ENCODE measurements at regions not wholly inside any gene's neighbourhood (a gene's known extent, or its start where the extent isn't known, plus 50 kb on each side); places are given as distances from the start of the nearest gene placed in this dataset.

- no peaks in the 10 kb centered on the region for H3K27me3 ChIP-seq (ENCODE audit: control insufficient read depth in 2 of 2, insufficient read depth in 2 of 2, low read length in 2 of 2)
- H3K79me2 ChIP-seq (ENCODE audit: control insufficient read depth, insufficient read depth, low read length): no peaks in the 10 kb centered on the region
- ChIA-PET POLR2A (interaction anchor here (0.5 to 0.6 kb wide), 2 partner anchors 15 to 206 kb away, joined by 3 to 4 read pairs; no protein-coding TSS in a partner anchor), CTCF (ENCODE audit: low intra/inter-chr PET ratio) (no interaction called here)
- in situ Hi-C loops (cut with MboI): no loop called here
- intact Hi-C loops (cut with micrococcal nuclease): no loop called here
- H3K9me3 ChIP-seq (replicated peaks; ENCODE audit: control insufficient read depth, insufficient read depth, low read depth, low read length): no peaks in the 10 kb centered on the region
- H3K4me1 ChIP-seq (replicated peaks in 1 of 2; ENCODE audit: control insufficient read depth in 2 of 2, insufficient read depth in 2 of 2, low read length in 2 of 2): no peaks in the 10 kb centered on the region
- H3K27ac ChIP-seq (ENCODE audit: extremely low read depth, low read depth, low read length): no peak overlapping the region
- H3K36me3 ChIP-seq (ENCODE audit: control insufficient read depth, insufficient read depth, low read length): no peaks in the 10 kb centered on the region
- no peak overlapping the region for H3K4me2 ChIP-seq (ENCODE audit: insufficient read depth, low read length)
- H2AFZ ChIP-seq (ENCODE audit: low read depth, low read length): no peak overlapping the region
- no peaks in the 10 kb centered on the region; the same call in 1 of the 2 replicates for H4K20me1 ChIP-seq (replicated peaks; ENCODE audit: control insufficient read depth, insufficient read depth, low read length)
- no peak overlapping the region for H3K9ac ChIP-seq (ENCODE audit: insufficient read depth in 1 of 2, low read depth in 2 of 2, low read length in 2 of 2)
- no peak for FAIRE-seq
- no peak for ATAC-seq
- 9% methylated on average over 10 of the region's 10 CpGs for WGBS (ENCODE audit: insufficient coverage, low coverage, missing lambda C conversion rate)
- no TSS peak for BruUV-seq (replicated peaks)
- no peaks in the 10 kb centered on the region for H3K9me1 ChIP-seq (ENCODE audit: control insufficient read depth, insufficient read depth, low read length)
- DNase-seq (ENCODE audit: extremely low read depth in 1 of 4, low spot score in 3 of 4): no peak
- H3K4me3 ChIP-seq: no peak overlapping the region
- TF ChIP-seq ZSCAN32 (CRISPR knock-in tag; IDR thresholded peaks at IDR 0.05) (no peak), MECOM (CRISPR knock-in tag; IDR thresholded peaks at IDR 0.05) (no peak), NUFIP1 (IDR thresholded peaks at IDR 0.05; ENCODE audit: partially characterized antibody) (no peak), ELF4 (CRISPR knock-in tag; IDR thresholded peaks at IDR 0.05) (no peak), HES1 (IDR thresholded peaks at IDR 0.05; ENCODE audit: low read depth) (no peak), PHF20 (IDR thresholded peaks at IDR 0.05; ENCODE audit: partially characterized antibody) (no peak), NRF1 (conservative IDR thresholded peaks at IDR 0.05 in 1 of 2, IDR thresholded peaks at IDR 0.05 in 1 of 2) (no peak), CCAR2 (IDR thresholded peaks at IDR 0.05; ENCODE audit: low read depth, low read length) (no peak), RBM17 (IDR thresholded peaks at IDR 0.05; ENCODE audit: borderline replicate concordance, low read depth, low read length) (no peak), DPF2 (IDR thresholded peaks at IDR 0.05) (no peak)
- TF ChIP-seq, protein P1, sequence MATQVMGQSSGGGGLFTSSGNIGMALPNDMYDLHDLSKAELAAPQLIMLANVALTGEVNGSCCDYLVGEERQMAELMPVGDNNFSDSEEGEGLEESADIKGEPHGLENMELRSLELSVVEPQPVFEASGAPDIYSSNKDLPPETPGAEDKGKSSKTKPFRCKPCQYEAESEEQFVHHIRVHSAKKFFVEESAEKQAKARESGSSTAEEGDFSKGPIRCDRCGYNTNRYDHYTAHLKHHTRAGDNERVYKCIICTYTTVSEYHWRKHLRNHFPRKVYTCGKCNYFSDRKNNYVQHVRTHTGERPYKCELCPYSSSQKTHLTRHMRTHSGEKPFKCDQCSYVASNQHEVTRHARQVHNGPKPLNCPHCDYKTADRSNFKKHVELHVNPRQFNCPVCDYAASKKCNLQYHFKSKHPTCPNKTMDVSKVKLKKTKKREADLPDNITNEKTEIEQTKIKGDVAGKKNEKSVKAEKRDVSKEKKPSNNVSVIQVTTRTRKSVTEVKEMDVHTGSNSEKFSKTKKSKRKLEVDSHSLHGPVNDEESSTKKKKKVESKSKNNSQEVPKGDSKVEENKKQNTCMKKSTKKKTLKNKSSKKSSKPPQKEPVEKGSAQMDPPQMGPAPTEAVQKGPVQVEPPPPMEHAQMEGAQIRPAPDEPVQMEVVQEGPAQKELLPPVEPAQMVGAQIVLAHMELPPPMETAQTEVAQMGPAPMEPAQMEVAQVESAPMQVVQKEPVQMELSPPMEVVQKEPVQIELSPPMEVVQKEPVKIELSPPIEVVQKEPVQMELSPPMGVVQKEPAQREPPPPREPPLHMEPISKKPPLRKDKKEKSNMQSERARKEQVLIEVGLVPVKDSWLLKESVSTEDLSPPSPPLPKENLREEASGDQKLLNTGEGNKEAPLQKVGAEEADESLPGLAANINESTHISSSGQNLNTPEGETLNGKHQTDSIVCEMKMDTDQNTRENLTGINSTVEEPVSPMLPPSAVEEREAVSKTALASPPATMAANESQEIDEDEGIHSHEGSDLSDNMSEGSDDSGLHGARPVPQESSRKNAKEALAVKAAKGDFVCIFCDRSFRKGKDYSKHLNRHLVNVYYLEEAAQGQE (IDR thresholded peaks at IDR 0.05; ENCODE audit: borderline replicate concordance): no peak
- TF ChIP-seq, protein P1 (CRISPR knock-in tag; IDR thresholded peaks at IDR 0.05; ENCODE audit: low read depth): no peak
- TF ChIP-seq, protein P2, sequence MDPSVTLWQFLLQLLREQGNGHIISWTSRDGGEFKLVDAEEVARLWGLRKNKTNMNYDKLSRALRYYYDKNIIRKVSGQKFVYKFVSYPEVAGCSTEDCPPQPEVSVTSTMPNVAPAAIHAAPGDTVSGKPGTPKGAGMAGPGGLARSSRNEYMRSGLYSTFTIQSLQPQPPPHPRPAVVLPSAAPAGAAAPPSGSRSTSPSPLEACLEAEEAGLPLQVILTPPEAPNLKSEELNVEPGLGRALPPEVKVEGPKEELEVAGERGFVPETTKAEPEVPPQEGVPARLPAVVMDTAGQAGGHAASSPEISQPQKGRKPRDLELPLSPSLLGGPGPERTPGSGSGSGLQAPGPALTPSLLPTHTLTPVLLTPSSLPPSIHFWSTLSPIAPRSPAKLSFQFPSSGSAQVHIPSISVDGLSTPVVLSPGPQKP (CRISPR knock-in tag; IDR thresholded peaks at IDR 0.05): no peak
Observed at GRCh38 chr1:59214248-59215208, 82.4 kb upstream of the FGGY start.
